NCI-H1436 (cell line): ENCODE measurements at regions not wholly inside any gene's neighbourhood (a gene's known extent, or its start where the extent isn't known, plus 50 kb on each side); places are given as distances from the start of the nearest gene placed in this dataset.

Experiments used
- DNase-seq: peaks from one replicate; lab custom pipeline; 2025; lab: John Stamatoyannopoulos, UW

DNA sequence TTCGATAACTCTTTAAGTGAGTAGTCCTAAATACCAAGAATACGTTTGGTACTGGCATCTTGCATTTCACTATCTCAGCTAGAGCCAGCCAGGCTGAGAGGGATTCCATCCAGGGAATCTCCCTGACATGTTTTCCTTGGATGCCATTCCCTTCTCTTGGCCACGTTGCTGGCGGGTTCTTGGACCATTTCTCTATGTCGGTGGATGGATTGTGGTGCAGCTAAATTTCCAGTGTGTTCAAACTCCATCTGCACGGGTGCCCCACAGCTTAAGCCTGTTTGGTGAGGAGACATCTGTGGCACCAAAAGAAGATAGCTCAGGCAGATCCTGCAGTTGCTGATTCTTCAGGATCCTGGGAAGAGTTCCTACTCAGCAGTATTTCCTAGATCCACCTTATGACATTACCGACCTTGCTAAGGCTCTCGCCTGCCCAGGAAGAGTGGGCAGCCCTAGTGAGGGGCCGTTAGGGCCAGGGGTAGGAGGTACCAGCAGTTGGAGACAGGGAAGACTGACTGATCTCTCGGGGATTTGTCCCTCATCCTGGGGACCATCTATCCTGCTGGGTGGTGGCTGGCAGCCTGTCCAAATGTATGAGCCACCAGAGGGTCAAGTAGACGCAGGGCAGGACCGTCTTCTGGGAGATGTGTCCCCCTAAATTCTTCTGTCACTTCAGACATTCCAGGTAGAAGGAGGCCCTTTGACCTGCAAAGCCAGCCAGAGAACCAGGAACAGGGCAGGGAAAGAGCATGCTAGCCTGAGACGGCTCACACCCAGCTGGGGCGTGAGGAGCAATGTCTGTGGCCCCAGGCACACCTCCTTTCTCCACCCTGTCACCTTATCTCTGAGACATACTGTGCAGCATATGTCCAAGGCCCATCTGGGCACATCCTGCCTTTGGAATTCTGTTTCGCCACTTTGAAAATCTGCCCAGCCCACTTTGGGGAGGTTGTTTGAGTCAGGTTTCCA is 72.6 kb upstream of the CAPRIN2 start:
- no peak for DNase-seq

GRCh38 chr12:30826276-30826675 is 71.5 kb upstream of the CAPRIN2 start:
- no peak for DNase-seq

GRCh38 chr12:30825341-30825740 is 70.6 kb upstream of the CAPRIN2 start:
- DNase-seq: no peak

DNA sequence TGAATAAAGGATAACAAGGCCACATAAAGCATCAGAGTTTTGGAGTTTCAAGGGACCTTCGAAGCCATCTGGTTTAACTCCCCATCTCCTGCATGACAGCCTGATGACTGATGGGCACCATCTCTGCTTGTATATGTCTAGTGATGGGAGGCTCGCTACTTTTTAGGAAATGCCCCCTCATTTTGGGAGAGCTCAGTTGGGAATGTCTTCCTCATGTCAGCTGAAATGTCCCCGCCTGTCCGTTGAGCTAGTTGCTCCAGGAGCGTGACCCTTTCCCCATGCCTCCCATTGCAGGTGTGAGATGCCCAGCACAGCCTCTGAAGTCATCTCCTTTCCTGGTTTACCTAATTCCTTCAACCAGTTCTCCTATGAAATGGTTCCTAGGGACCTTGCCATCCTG is 69.6 kb upstream of the CAPRIN2 start:
- DNase-seq: no peak

- DNase-seq: no peak
Measured at GRCh38 chr12:30823764-30824163, 69.0 kb upstream of the CAPRIN2 start.

DNA sequence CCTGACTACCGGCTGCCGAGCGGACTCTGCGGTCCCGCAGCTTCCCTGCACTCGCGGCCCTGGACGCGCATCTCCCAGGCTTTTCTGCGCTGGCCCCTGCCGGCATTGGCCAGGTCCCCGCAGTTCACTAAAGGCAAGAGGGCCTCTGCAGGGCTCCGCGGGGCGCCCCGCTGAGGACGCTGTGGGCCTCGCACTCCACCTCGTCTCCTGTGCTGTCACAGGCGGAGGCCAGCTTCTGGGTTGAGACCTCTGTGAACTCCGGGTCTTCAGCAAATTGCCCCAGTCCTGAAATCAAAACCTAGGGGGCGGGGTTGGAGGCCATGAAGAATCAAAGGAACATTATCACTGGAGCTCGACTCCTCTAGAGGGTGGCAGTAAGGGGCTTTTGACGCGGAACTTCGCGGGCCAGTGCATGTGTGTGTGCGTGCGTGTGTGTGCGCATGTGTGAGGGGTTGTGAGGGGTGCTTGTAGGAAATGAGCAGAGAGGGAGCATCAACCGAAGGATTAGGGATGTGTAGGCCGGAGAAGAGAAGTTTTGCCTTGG is 68.5 kb upstream of the CAPRIN2 start:
- no peak for DNase-seq

- DNase-seq: no peak
Measured at GRCh38 chr12:30822385-30823155, 67.8 kb upstream of the CAPRIN2 start.

DNA sequence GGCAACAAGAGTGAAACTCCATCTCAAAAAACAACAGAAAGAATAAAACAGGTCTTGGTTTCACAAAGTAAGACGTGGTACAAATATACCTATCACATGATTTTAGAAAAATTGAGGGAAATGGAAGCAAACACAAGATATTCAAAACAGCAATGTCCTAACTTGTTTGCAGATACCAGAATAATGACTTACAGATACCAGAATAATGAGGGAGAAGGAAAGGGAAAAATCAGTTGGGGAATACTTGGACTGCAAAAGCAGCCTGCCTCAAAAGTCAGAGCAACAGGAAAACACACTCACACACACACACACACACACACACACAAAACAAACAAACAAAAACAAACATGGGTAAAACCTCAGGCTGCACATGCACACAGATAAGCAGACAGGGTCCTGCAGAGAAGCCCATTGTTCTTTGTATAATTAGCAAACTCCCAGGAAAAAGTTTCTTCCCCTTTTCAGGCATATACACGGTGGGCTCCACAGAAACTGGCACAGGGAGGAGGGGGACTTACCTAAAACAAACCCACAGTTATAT is 65.7 kb upstream of the CAPRIN2 start:
- no peak for DNase-seq

DNA sequence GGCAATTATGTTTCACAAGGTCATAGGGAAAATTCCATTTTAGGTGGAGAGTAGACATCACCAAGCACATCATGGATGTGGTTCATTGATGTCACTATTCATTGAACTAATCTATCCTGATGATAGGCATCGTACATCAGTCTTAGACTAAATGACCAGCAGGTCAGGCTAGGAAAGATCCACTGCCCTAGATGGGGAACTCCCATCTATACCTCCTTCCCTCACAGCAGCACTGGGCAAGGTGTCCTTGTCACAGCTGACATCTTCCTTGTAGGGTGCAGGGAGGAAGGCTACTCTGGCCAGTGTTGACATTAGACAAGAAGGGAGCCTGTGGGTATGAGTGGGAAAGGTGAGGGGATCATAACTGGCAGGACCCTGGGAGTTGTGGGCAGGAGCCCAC is 63.8 kb upstream of the CAPRIN2 start:
- DNase-seq: no peak

DNA sequence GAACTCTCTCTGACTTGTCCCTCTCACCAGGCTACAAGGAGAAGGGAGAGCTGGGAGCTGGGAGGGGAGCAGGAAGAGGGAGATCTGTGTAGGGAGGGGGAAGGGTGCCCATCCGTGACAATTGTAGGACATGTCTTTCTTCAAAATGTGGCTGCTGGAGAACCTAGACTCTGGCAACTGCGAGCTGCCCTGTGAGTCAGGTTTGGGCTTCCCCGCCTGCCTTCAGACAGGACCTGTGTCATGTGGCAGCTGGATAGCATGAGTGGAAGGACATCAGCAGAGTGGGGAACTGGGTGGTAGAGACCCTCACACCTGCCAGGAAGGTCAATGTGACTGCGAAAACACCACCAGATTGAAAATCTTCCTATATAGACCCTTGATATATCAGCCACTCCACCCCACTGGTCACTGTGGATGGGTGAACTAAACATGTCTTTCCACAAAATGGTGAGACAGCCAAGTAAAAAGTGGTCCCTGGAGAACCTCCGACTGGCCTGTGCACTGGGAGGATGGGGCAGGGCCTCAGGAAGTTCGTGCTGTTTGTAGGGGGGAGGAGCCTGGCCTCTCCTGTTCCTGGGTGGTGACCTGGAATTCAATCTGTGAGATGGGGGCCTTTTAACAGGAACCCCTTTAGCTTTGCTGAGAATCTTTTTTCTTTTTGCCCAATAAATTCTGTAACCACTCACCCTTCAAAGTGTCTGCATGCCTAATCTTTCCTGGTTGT is 62.2 kb upstream of the CAPRIN2 start:
- no peak for DNase-seq

DNA sequence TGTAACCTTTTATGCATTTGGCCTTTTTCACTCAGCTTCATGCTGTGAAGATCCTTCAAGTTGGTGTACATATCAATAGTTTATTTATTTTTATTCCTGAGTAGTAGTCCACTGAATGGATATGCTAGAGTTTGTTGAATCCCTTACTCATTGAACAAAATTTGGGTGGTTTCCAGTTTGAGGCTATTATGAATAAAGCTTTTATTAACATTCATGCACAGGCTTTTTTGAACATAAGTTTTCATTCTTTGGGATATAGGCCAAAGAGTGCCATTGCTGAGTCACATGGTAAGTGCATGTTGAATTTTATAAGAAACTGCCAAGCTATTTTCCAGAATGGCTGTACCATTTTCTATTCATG is 59.5 kb upstream of the CAPRIN2 start:
- DNase-seq: no peak

- no peak for DNase-seq
Measured at GRCh38 chr12:30813525-30814294, 59.0 kb upstream of the CAPRIN2 start.

GRCh38 chr12:30811966-30812365 is 57.2 kb upstream of the CAPRIN2 start:
- no peak for DNase-seq

GRCh38 chr12:30810918-30811317 is 56.2 kb upstream of the CAPRIN2 start:
- DNase-seq: no peak

DNA sequence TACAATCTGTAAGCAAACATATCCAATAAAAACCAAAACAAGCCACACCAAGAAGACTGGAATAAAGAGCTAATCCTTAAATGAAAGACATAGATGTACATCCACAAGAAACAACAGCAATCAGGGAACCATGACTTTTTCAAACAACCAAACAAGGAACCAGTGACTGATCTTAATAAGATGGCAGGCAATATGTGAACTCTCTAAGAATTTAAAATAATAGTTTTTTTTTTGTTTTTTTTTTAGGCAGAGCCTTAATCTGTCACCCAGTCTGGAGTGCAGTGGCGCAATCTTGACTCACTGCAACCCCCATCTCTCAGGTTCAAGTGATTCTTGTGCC is 52.9 kb upstream of the CAPRIN2 start:
- no peak for DNase-seq

- peak; percentile 37 for DNase-seq
Measured at GRCh38 chr12:30806989-30807694, 52.4 kb upstream of the CAPRIN2 start.

GRCh38 chr12:30805959-30806358 is 51.2 kb upstream of the CAPRIN2 start:
- no peak for DNase-seq
